ENCODE measurements at regions not wholly inside any gene's neighbourhood (a gene's known extent, or its start where the extent isn't known, plus 50 kb on each side); places are given as distances from the start of the nearest gene placed in this dataset.

DNA sequence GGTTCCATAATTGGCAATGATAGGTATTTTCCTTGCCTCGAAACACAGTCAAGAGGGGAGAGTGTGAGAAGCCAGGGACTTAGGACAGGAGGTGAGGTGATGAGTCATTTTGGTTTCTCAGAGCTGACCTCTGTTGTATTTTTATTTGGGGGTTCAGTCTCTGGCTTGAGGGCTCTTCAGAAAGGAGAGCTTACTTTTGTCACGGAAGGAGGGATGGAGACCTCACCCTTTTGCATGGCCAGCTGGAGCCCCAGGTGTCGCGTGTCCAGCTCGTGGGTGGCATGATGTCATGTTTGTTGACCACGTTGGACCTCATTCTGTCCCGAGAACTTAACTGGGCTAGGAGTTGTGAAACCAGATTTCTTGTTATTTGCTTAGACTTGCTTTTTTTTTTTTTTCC lies 293.9 kb downstream of the QKI start:
- TF ChIP-seq CTCF (IDR thresholded peaks at IDR 0.05 in 2 of 3, conservative IDR thresholded peaks at IDR 0.05 in 1 of 3; ENCODE audit: borderline replicate concordance in 1 of 3, insufficient read depth in 1 of 3, low read depth in 2 of 3, low read length in 2 of 3) (no peak), EZH2 (IDR thresholded peaks at IDR 0.05) (no peak), EZH2phosphoT487 (IDR thresholded peaks at IDR 0.05; ENCODE audit: borderline replicate concordance) (no peak), POLR2A (IDR thresholded peaks at IDR 0.05; ENCODE audit: borderline replicate concordance, extremely low read depth, insufficient read depth, insufficient read length) (no peak), RAD21 (IDR thresholded peaks at IDR 0.05; ENCODE audit: low read depth) (no peak)
- TF ChIP-seq, protein P1, sequence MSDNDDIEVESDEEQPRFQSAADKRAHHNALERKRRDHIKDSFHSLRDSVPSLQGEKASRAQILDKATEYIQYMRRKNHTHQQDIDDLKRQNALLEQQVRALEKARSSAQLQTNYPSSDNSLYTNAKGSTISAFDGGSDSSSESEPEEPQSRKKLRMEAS (IDR thresholded peaks at IDR 0.05): no peak
